Caco-2 (cell line): ENCODE measurements at regions not wholly inside any gene's neighbourhood (a gene's known extent, or its start where the extent isn't known, plus 50 kb on each side); places are given as distances from the start of the nearest gene placed in this dataset.

Source experiments
- BruUV-seq: library from RNA; stranded (reverse); fragments of 400-500 nt; replicated peaks from 2 replicates; lab custom pipeline; 2021; lab: Mats Ljungman, UMichigan
- CTCF ChIA-PET: fragments of 300-600 bp; sonication (Branson Sonifier 250); formaldehyde crosslinking; loops from one replicate; lab custom pipeline; 2022; ENCODE audit warnings: antibody characterized with exemption; lab: Charles Lee
- POLR2A ChIA-PET: fragments of 300-600 bp; sonication (Branson Sonifier 250); formaldehyde crosslinking; loops from one replicate; lab custom pipeline; 2022; ENCODE audit warnings: antibody characterized with exemption; lab: Charles Lee
- DNase-seq, 2 experiments: peaks; one replicate each; pipeline versions ENCODE4 v3.0.0 to v3.0.0-alpha.2; 2020 to 2022
- H3K27me3 ChIP-seq: replicated peaks from 2 replicates; pipeline ENCODE4 v1.6.0; 2011; ENCODE audit warnings: low read length; ENCODE audit not compliant: control insufficient read depth, insufficient read depth
- H3K36me3 ChIP-seq: 2 replicates; pipeline ENCODE4 v1.5.1; 2011; ENCODE audit warnings: low read length; ENCODE audit not compliant: control insufficient read depth, insufficient read depth
- H3K4me1 ChIP-seq: fragments of 250-450 bp; sonication (Bioruptor Pico); 2 replicates; pipeline ENCODE4 v1.5.1; 2020; ENCODE audit warnings: mild to moderate bottlenecking
- H3K4me3 ChIP-seq: 2 replicates; pipeline ENCODE4 v1.5.1; 2011; ENCODE audit warnings: low read depth, mild to moderate bottlenecking, control low read depth, low read length
- H3K9me3 ChIP-seq: fragments of 250-450 bp; sonication (Bioruptor Pico); 2 replicates; pipeline ENCODE4 v1.5.1; 2020; ENCODE audit warnings: mild to moderate bottlenecking, moderate library complexity
- H3K27ac Mint-ChIP-seq: one replicate; pipeline ENCODE4 v1.8.0; 2022; ENCODE audit warnings: mixed read lengths; ENCODE audit not compliant: unreplicated experiment
- H3K27me3 Mint-ChIP-seq: one replicate; pipeline ENCODE4 v1.8.0; 2022; ENCODE audit warnings: mixed read lengths; ENCODE audit not compliant: insufficient read depth, unreplicated experiment
- H3K36me3 Mint-ChIP-seq: one replicate; pipeline ENCODE4 v1.8.0; 2022; ENCODE audit warnings: mild to moderate bottlenecking, mixed read lengths; ENCODE audit not compliant: insufficient read depth, unreplicated experiment
- H3K4me1 Mint-ChIP-seq: one replicate; pipeline ENCODE4 v1.8.0; 2022; ENCODE audit warnings: low read depth, mixed read lengths; ENCODE audit not compliant: unreplicated experiment
- H3K4me3 Mint-ChIP-seq: one replicate; pipeline ENCODE4 v1.8.0; 2022; ENCODE audit warnings: mild to moderate bottlenecking, moderate library complexity, mixed read lengths; ENCODE audit not compliant: unreplicated experiment
- H3K9me3 Mint-ChIP-seq: one replicate; pipeline ENCODE4 v1.8.0; 2022; ENCODE audit warnings: mixed read lengths; ENCODE audit not compliant: unreplicated experiment
- CTCF ChIP-seq, 2 experiments: fragments of 200-600 bp in 1 of 2; IDR thresholded peaks; 1 replicate in 1 of 2; 2 replicates in 1 of 2; pipeline versions ENCODE4 v1.5.1 to v1.8.0; 2011 to 2022; ENCODE audit warnings: antibody characterized with exemption in 1 of 2, control low read depth in 1 of 2, inconsistent platforms in 1 of 2, low read depth in 1 of 2, low read length in 1 of 2, mild to moderate bottlenecking in 1 of 2, moderate library complexity in 1 of 2; ENCODE audit not compliant: insufficient read depth in 1 of 2, severe bottlenecking in 1 of 2, unreplicated experiment in 1 of 2
- intact Hi-C: fragments of 100-400 bp; cut with micrococcal nuclease; formaldehyde crosslinking; loops from one replicate; pipeline ENCODE4 v1.10.0; 2022; ENCODE audit not compliant: unreplicated experiment

- no peaks in the 10 kb centered on the region for H3K9me3 Mint-ChIP-seq
- DNase-seq: no peak
- H3K27me3 Mint-ChIP-seq: no peaks in the 10 kb centered on the region
- H3K36me3 Mint-ChIP-seq: no peaks in the 10 kb centered on the region
- no peak for TF ChIP-seq CTCF (IDR thresholded peaks at IDR 0.05; ENCODE audit: insufficient read depth in 1 of 2, low read depth in 1 of 2, low read length in 1 of 2, severe bottlenecking in 1 of 2, unreplicated experiment in 1 of 2)
- peaks cover 4% of the 10 kb centered on the region for H3K4me1 Mint-ChIP-seq
- intact Hi-C loops: no loop called here
- no peaks in the 10 kb centered on the region for H3K27me3 ChIP-seq
- no peak overlapping the region for H3K27ac Mint-ChIP-seq
- H3K4me3 Mint-ChIP-seq: no peak overlapping the region
- H3K4me3 ChIP-seq: no peak overlapping the region
- CTCF ChIA-PET: interaction anchor here (0.7 kb wide), 1 partner anchor 455 kb away, joined by 5 read pairs; no protein-coding TSS in a partner anchor
- H3K36me3 ChIP-seq: no peaks in the 10 kb centered on the region
- POLR2A ChIA-PET: no interaction called here
- no peaks in the 10 kb centered on the region for H3K9me3 ChIP-seq
- H3K4me1 ChIP-seq: no peaks in the 10 kb centered on the region
- no TSS peak for BruUV-seq
These were observed 88.5 kb upstream of the COPS8 start for GRCh38 chr2:236997069-236997715.

GRCh38 chr2:236998236-236998635, 87.5 kb upstream of the COPS8 start:
- Histone ChIP-seq H3K27me3 (no peaks in the 10 kb centered on the region), H3K4me3 (no peak overlapping the region), H3K36me3 (no peaks in the 10 kb centered on the region), H3K4me1 (no peaks in the 10 kb centered on the region), H3K9me3 (no peaks in the 10 kb centered on the region)
- ChIA-PET CTCF (no interaction called here), POLR2A (no interaction called here)
- Mint-ChIP-seq H3K27me3 (no peaks in the 10 kb centered on the region), H3K36me3 (no peaks in the 10 kb centered on the region), H3K27ac (no peak overlapping the region), H3K4me1 (no peaks in the 10 kb centered on the region), H3K9me3 (no peaks in the 10 kb centered on the region), H3K4me3 (no peak overlapping the region)
- no peak for DNase-seq
- no TSS peak for BruUV-seq
- no peak for TF ChIP-seq CTCF (IDR thresholded peaks at IDR 0.05; ENCODE audit: insufficient read depth in 1 of 2, low read depth in 1 of 2, low read length in 1 of 2, severe bottlenecking in 1 of 2, unreplicated experiment in 1 of 2)
- intact Hi-C loops: no loop called here

- no peaks in the 10 kb centered on the region for H3K27me3 ChIP-seq
- no peak for TF ChIP-seq CTCF (IDR thresholded peaks at IDR 0.05; ENCODE audit: insufficient read depth in 1 of 2, low read depth in 1 of 2, low read length in 1 of 2, severe bottlenecking in 1 of 2, unreplicated experiment in 1 of 2)
- no peaks in the 10 kb centered on the region for H3K9me3 ChIP-seq
- no peaks in the 10 kb centered on the region for H3K4me1 ChIP-seq
- Mint-ChIP-seq H3K27ac (no peak overlapping the region), H3K9me3 (no peaks in the 10 kb centered on the region), H3K4me3 (no peak overlapping the region), H3K4me1 (no peaks in the 10 kb centered on the region), H3K36me3 (no peaks in the 10 kb centered on the region), H3K27me3 (no peaks in the 10 kb centered on the region)
- H3K36me3 ChIP-seq: no peaks in the 10 kb centered on the region
- no peak for DNase-seq
- ChIA-PET POLR2A (no interaction called here), CTCF (no interaction called here)
- H3K4me3 ChIP-seq: no peak overlapping the region
- intact Hi-C loops: no loop called here
- BruUV-seq: no TSS peak
These were observed 86.9 kb upstream of the COPS8 start for GRCh38 chr2:236998758-236999157.
